HCT116 (cell line): ENCODE measurements at regions not wholly inside any gene's neighbourhood (a gene's known extent, or its start where the extent isn't known, plus 50 kb on each side); places are given as distances from the start of the nearest gene placed in this dataset.

ENCODE experiments used
- ATAC-seq: fragments of 200-7000 bp; cut with Tn5 transposase; 2 replicates; pipeline ENCODE4 v1.9.1; 2020; ENCODE audit warnings: mild to moderate bottlenecking, moderate library complexity
- BruUV-seq: library from RNA; stranded (reverse); fragments of 400-500 nt; replicated peaks from 2 replicates; lab custom pipeline; 2021; lab: Mats Ljungman, UMichigan
- CTCF ChIA-PET: fragments of 300-600 bp; sonication (Branson Sonifier 250); formaldehyde crosslinking; loops from one replicate; lab custom pipeline; 2021; ENCODE audit warnings: antibody characterized with exemption; lab: Charles Lee
- POLR2A ChIA-PET: fragments of 300-600, 350-600 bp; sonication (Branson Sonifier 250); formaldehyde crosslinking; loops from one replicate; lab custom pipeline; 2021; ENCODE audit warnings: antibody characterized with exemption; lab: Charles Lee
- RAD21 ChIA-PET, 2 experiments: fragments of 300-600 bp; sonication (Branson Sonifier 250); formaldehyde crosslinking; loops; one replicate each; lab custom pipeline; 2023; ENCODE audit warnings: low total read pairs in 2 of 2; ENCODE audit not compliant: uncharacterized antibody in 2 of 2, unreplicated experiment in 2 of 2, low non-redundant PET in 1 of 2; lab: Charles Lee
- DNase-seq: peaks from one replicate; pipeline ENCODE4 v3.0.0-alpha.2; 2010; ENCODE audit warnings: low read depth, low spot score
- H2AFZ ChIP-seq: fragments of 200-600 bp; shearing (Covaris generic), sonication (generic); 2 replicates; pipeline ENCODE4 v1.6.1; 2017; ENCODE audit warnings: low read depth, mixed run types, mixed read lengths, antibody characterized with exemption, low read length; ENCODE audit not compliant: poor library complexity, severe bottlenecking
- H3K27ac ChIP-seq: 2 replicates; pipeline ENCODE4 v1.5.1; 2012; ENCODE audit warnings: low read depth, low read length
- H3K27me3 ChIP-seq: fragments of 200-600 bp; sonication (generic); 2 replicates; pipeline ENCODE4 v1.6.1; 2016; ENCODE audit warnings: mixed run types, low read length, mixed read lengths; ENCODE audit not compliant: insufficient read depth
- H3K36me3 ChIP-seq, 2 experiments: fragments of 200-500 bp in 1 of 2; fragments of 200-600 bp in 1 of 2; sonication (Bioruptor generic) in 1 of 2; sonication (generic) in 1 of 2; 2 replicates each; pipeline versions ENCODE4 v1.5.1 to v1.6.1; 2014 to 2016; ENCODE audit warnings: low read length in 2 of 2, inconsistent platforms in 1 of 2, mixed read lengths in 1 of 2, mixed run types in 1 of 2; ENCODE audit not compliant: insufficient read depth in 2 of 2, control insufficient read depth in 1 of 2
- H3K4me1 ChIP-seq, 2 experiments: fragments of 200-600 bp in 1 of 2; sonication (generic) in 1 of 2; 2 replicates each; pipeline versions ENCODE4 v1.5.1 to v1.6.1; 2012 to 2017; ENCODE audit warnings: low read length in 2 of 2, inconsistent platforms in 1 of 2, mild to moderate bottlenecking in 1 of 2, mixed read lengths in 1 of 2, mixed run types in 1 of 2, moderate library complexity in 1 of 2; ENCODE audit not compliant: insufficient read depth in 2 of 2, control insufficient read depth in 1 of 2
- H3K4me2 ChIP-seq: fragments of 200-600 bp; sonication (generic); 2 replicates; pipeline ENCODE4 v1.6.1; 2017; ENCODE audit warnings: mixed run types, low read length, mixed read lengths
- H3K4me3 ChIP-seq, 2 experiments: fragments of 200-600 bp in 1 of 2; sonication (generic) in 1 of 2; replicated peaks in 1 of 2; 2 replicates each; pipeline ENCODE4 v1.5.1; 2011 to 2016; ENCODE audit warnings: low read length in 2 of 2, control low read depth in 1 of 2, low read depth in 1 of 2, mild to moderate bottlenecking in 1 of 2, mixed read lengths in 1 of 2, mixed run types in 1 of 2
- H3K79me2 ChIP-seq: fragments of 200-600 bp; sonication (generic); 2 replicates; pipeline ENCODE4 v1.6.1; 2017; ENCODE audit warnings: mild to moderate bottlenecking, mixed run types, low read length, moderate library complexity, mixed read lengths; ENCODE audit not compliant: insufficient read depth
- H3K9ac ChIP-seq: fragments of 200-600 bp; sonication (generic); 2 replicates; pipeline ENCODE4 v1.6.1; 2016; ENCODE audit warnings: low read length, mixed read lengths
- H3K9me2 ChIP-seq: fragments of 200-600 bp; sonication (generic), shearing (Covaris generic); 2 replicates; pipeline ENCODE4 v1.6.1; 2017; ENCODE audit warnings: mixed run types, mild to moderate bottlenecking, moderate library complexity; ENCODE audit not compliant: insufficient read depth
- H3K9me3 ChIP-seq, 2 experiments: fragments of 200-500 bp in 1 of 2; fragments of 200-600 bp in 1 of 2; sonication (Bioruptor generic) in 1 of 2; sonication (generic) in 1 of 2; 2 replicates each; pipeline ENCODE4 v1.6.1; 2014 to 2017; ENCODE audit warnings: low read length in 2 of 2, mixed read lengths in 2 of 2, inconsistent platforms in 1 of 2, low read depth in 1 of 2, mild to moderate bottlenecking in 1 of 2, mixed run types in 1 of 2, moderate library complexity in 1 of 2; ENCODE audit not compliant: control insufficient read depth in 1 of 2, insufficient read depth in 1 of 2
- H4K20me1 ChIP-seq: fragments of 200-600 bp; sonication (generic), shearing (Covaris generic); 2 replicates; pipeline ENCODE4 v1.6.1; 2017; ENCODE audit warnings: mixed run types, mild to moderate bottlenecking, moderate library complexity; ENCODE audit not compliant: insufficient read depth
- EZH2 ChIP-seq: fragments of 200-600 bp; sonication (generic); IDR thresholded peaks from 2 replicates; pipeline ENCODE4 v1.6.1; 2017; ENCODE audit warnings: antibody characterized with exemption, mixed run types
- REST ChIP-seq: IDR thresholded peaks from 2 replicates; pipeline ENCODE4 v1.6.1; 2012; ENCODE audit warnings: low read depth
- SRF ChIP-seq: IDR thresholded peaks from 2 replicates; pipeline ENCODE4 v1.6.1; 2012; ENCODE audit warnings: low read depth
- TCF7L2 ChIP-seq: IDR thresholded peaks from 2 replicates; pipeline ENCODE4 v1.7.0; 2011; ENCODE audit warnings: borderline replicate concordance, inconsistent platforms; ENCODE audit not compliant: insufficient read depth, insufficient read length; ENCODE audit errors: extremely low read depth
- intact Hi-C: fragments of 100-400 bp; cut with micrococcal nuclease; formaldehyde crosslinking; loops from 2 replicates; pipeline ENCODE4 v1.10.0; 2022

- TF ChIP-seq REST: no peak
Measured at GRCh38 chr6:139510040-139510790, 135.8 kb upstream of the CITED2 start (continued).

GRCh38 chr6:139509167-139509566, 134.7 kb upstream of the CITED2 start:
- ATAC-seq (no peak), DNase-seq (no peak)
- Histone ChIP-seq H3K4me3 (no peak overlapping the region), H3K4me2 (no peak overlapping the region), H3K27me3 (no peaks in the 10 kb centered on the region), H3K9ac (no peak overlapping the region), H3K9me3 (no peaks in the 10 kb centered on the region), H3K36me3 (no peaks in the 10 kb centered on the region), H3K9me2 (no peaks in the 10 kb centered on the region), H2AFZ (no peak overlapping the region), H4K20me1 (no peaks in the 10 kb centered on the region), H3K27ac (no peak overlapping the region), H3K4me1 (no peaks in the 10 kb centered on the region), H3K79me2 (no peaks in the 10 kb centered on the region)
- ChIA-PET POLR2A (no interaction called here), RAD21 (no interaction called here), CTCF (no interaction called here)
- no peak for TF ChIP-seq EZH2
- no peak for TF ChIP-seq SRF
- TF ChIP-seq TCF7L2: no peak
- intact Hi-C loops: no loop called here
- no TSS peak for BruUV-seq
